Suprapubic skin (tissue), 4 donors: ENCODE measurements at regions not wholly inside any gene's neighbourhood (a gene's known extent, or its start where the extent isn't known, plus 50 kb on each side); places are given as distances from the start of the nearest gene placed in this dataset.
A peak's percentile ranks its signal among the peaks of the same experiment; 100 is the strongest.
"Not testable (repeated sequence)": the region's sequence is repeated elsewhere in the genome, so short reads cannot be mapped to it uniquely, and the experiment has no call there.

ENCODE experiments used
- DNase-seq, 2 donors: peaks; one replicate each; pipeline ENCODE4 v3.0.0-alpha.2; 2019; ENCODE audit warnings: low spot score in 2 of 2
- H3K27ac ChIP-seq: fragments of 200-600 bp; sonication (generic); one replicate; pipeline ENCODE4 v1.5.1; 2019
- H3K27me3 ChIP-seq: fragments of 200-600 bp; sonication (generic); one replicate; pipeline ENCODE4 v1.5.1; 2019
- H3K36me3 ChIP-seq: fragments of 200-600 bp; sonication (generic); one replicate; pipeline ENCODE4 v1.5.1; 2019
- H3K4me1 ChIP-seq: fragments of 200-600 bp; sonication (generic); one replicate; pipeline ENCODE4 v1.5.1; 2019
- H3K4me3 ChIP-seq: fragments of 200-600 bp; sonication (generic); one replicate; pipeline ENCODE4 v1.5.1; 2019; ENCODE audit warnings: mild to moderate bottlenecking
- H3K9me3 ChIP-seq: fragments of 200-600 bp; sonication (generic); one replicate; pipeline ENCODE4 v1.5.1; 2019
- CTCF ChIP-seq, 2 donors: fragments of 200-600 bp in 1 of 2; fragments of 450-650 bp in 1 of 2; sonication (generic) in 1 of 2; IDR thresholded peaks; one replicate each; pipeline ENCODE4 v1.5.1; 2016 to 2019; ENCODE audit warnings: antibody characterized with exemption in 2 of 2, mild to moderate bottlenecking in 1 of 2, moderate library complexity in 1 of 2
- EP300 ChIP-seq: sonication (generic); formaldehyde crosslinking; IDR thresholded peaks from one replicate; pipeline ENCODE4 v1.6.1; 2017; ENCODE audit warnings: antibody characterized with exemption
- POLR2A ChIP-seq, 2 donors: fragments of 450-650 bp; IDR thresholded peaks; one replicate each; pipeline ENCODE4 v1.6.1; 2017; ENCODE audit warnings: antibody characterized with exemption in 2 of 2, mild to moderate bottlenecking in 2 of 2, moderate library complexity in 2 of 2
- POLR2AphosphoS5 ChIP-seq, 3 donors: sonication (generic); formaldehyde crosslinking; IDR thresholded peaks; one replicate each; pipeline ENCODE4 v1.6.1; 2017; ENCODE audit warnings: antibody characterized with exemption in 3 of 3
- WGBS: methylation state at CpG from one replicate; pipeline ENCODE4 v1.1.5; 2018; 5-methylcytosine and 5-hydroxymethylcytosine counted together

GRCh38 chrX:52585892-52586291, 68.8 kb downstream of the SSX7 start:
- Histone ChIP-seq H3K36me3 (no peaks in the 10 kb centered on the region), H3K27me3 (no peaks in the 10 kb centered on the region), H3K27ac (no peak overlapping the region), H3K9me3 (no peaks in the 10 kb centered on the region), H3K4me3 (no peak overlapping the region), H3K4me1 (no peaks in the 10 kb centered on the region)
- 45% methylated on average over 3 of the region's 3 CpGs for WGBS
- TF ChIP-seq CTCF (IDR thresholded peaks at IDR 0.05), result no peak
- no peak for TF ChIP-seq EP300
- TF ChIP-seq POLR2AphosphoS5 (IDR thresholded peaks at IDR 0.05), result no peak
- no peak for TF ChIP-seq POLR2A (IDR thresholded peaks at IDR 0.05)
- DNase-seq, result no peak

GRCh38 chrX:52577464-52578173, 60.8 kb upstream of the XAGE1B start:
- no peak for TF ChIP-seq POLR2AphosphoS5 (IDR thresholded peaks at IDR 0.05)
- TF ChIP-seq EP300, result no peak
- TF ChIP-seq CTCF (IDR thresholded peaks at IDR 0.05), result no peak
- TF ChIP-seq POLR2A (IDR thresholded peaks at IDR 0.05), result no peak
- no peak for DNase-seq
- Histone ChIP-seq H3K4me1 (peaks cover 3% of the 10 kb centered on the region), H3K27ac (peak overlapping the region; percentile 67), H3K4me3 (no peak overlapping the region), H3K36me3 (no peaks in the 10 kb centered on the region), H3K27me3 (no peaks in the 10 kb centered on the region), H3K9me3 (no peaks in the 10 kb centered on the region)
- WGBS, result 76% methylated on average over 15 of the region's 15 CpGs

GRCh38 chrX:52576946-52577345, 60.1 kb upstream of the XAGE1B start:
- no peak for DNase-seq
- Histone ChIP-seq H3K27me3 (no peaks in the 10 kb centered on the region), H3K9me3 (no peaks in the 10 kb centered on the region), H3K27ac (peak overlapping the region; percentile 67), H3K4me3 (no peak overlapping the region), H3K4me1 (peaks cover 3% of the 10 kb centered on the region), H3K36me3 (no peaks in the 10 kb centered on the region)
- WGBS, result 77% methylated on average over 8 of the region's 8 CpGs
- TF ChIP-seq POLR2A (IDR thresholded peaks at IDR 0.05) (no peak), CTCF (IDR thresholded peaks at IDR 0.05) (no peak), POLR2AphosphoS5 (IDR thresholded peaks at IDR 0.05) (no peak), EP300 (no peak)

- WGBS, result 61% methylated on average over 5 of the region's 5 CpGs
- Histone ChIP-seq H3K36me3 (no peaks in the 10 kb centered on the region), H3K27ac (peak overlapping the region; percentile 60), H3K9me3 (no peaks in the 10 kb centered on the region), H3K4me3 (no peak overlapping the region), H3K27me3 (no peaks in the 10 kb centered on the region), H3K4me1 (peaks cover 3% of the 10 kb centered on the region)
- no peak for DNase-seq
- TF ChIP-seq POLR2A (IDR thresholded peaks at IDR 0.05) (no peak), CTCF (IDR thresholded peaks at IDR 0.05) (no peak), POLR2AphosphoS5 (IDR thresholded peaks at IDR 0.05) (no peak), EP300 (no peak)
These were observed 59.6 kb upstream of the XAGE1B start for GRCh38 chrX:52576474-52576873.

GRCh38 chrX:52574416-52575275, 57.8 kb upstream of the XAGE1B start:
- Histone ChIP-seq H3K36me3 (no peaks in the 10 kb centered on the region), H3K27ac (no peak overlapping the region), H3K4me1 (peaks cover 3% of the 10 kb centered on the region), H3K9me3 (no peaks in the 10 kb centered on the region), H3K27me3 (no peaks in the 10 kb centered on the region), H3K4me3 (no peak overlapping the region)
- TF ChIP-seq EP300, result no peak
- TF ChIP-seq POLR2A (IDR thresholded peaks at IDR 0.05), result no peak
- peak in 1 of 2 donors; percentile 46 for TF ChIP-seq CTCF (IDR thresholded peaks at IDR 0.05)
- no peak for DNase-seq
- 40% methylated on average over 15 of the region's 15 CpGs for WGBS

GRCh38 chrX:52568146-52568545, 51.3 kb upstream of the XAGE1B start:
- not testable (repeated sequence) for H3K27me3 ChIP-seq, H3K27ac ChIP-seq, DNase-seq, H3K4me1 ChIP-seq, H3K36me3 ChIP-seq, H3K4me3 ChIP-seq, H3K9me3 ChIP-seq
- 66% methylated on average over 12 of the region's 12 CpGs for WGBS
